Ishikawa (cell line): ENCODE measurements at regions not wholly inside any gene's neighbourhood (a gene's known extent, or its start where the extent isn't known, plus 50 kb on each side); places are given as distances from the start of the nearest gene placed in this dataset.

Experiments used
- CEBPB ChIP-seq: IDR thresholded peaks from 2 replicates; pipeline ENCODE4 v1.6.1; 2012
- CREB1 ChIP-seq: IDR thresholded peaks from 2 replicates; pipeline ENCODE4 v1.6.1; 2012; ENCODE audit warnings: low read depth
- EGR1 ChIP-seq: IDR thresholded peaks from 2 replicates; pipeline ENCODE4 v1.6.1; 2012
- EP300 ChIP-seq: IDR thresholded peaks from 2 replicates; pipeline ENCODE4 v1.6.1; 2012; ENCODE audit warnings: borderline replicate concordance
- FOXM1 ChIP-seq: IDR thresholded peaks from 2 replicates; pipeline ENCODE4 v1.6.1; 2012; ENCODE audit warnings: low read depth, borderline replicate concordance
- NFIC ChIP-seq: IDR thresholded peaks from 2 replicates; pipeline ENCODE4 v1.6.1; 2012
- RAD21 ChIP-seq: IDR thresholded peaks from 2 replicates; pipeline ENCODE4 v1.6.1; 2012; ENCODE audit warnings: low read depth
- REST ChIP-seq: IDR thresholded peaks from 2 replicates; pipeline ENCODE4 v1.6.1; 2012; ENCODE audit warnings: low read depth, mild to moderate bottlenecking
- TAF1 ChIP-seq: IDR thresholded peaks from 2 replicates; pipeline ENCODE4 v1.6.1; 2012; ENCODE audit warnings: low read depth, mild to moderate bottlenecking
- TCF12 ChIP-seq: IDR thresholded peaks from 2 replicates; pipeline ENCODE4 v1.6.1; 2012; ENCODE audit warnings: low read depth
- TEAD4 ChIP-seq: IDR thresholded peaks from 2 replicates; pipeline ENCODE4 v1.6.1; 2012
- YY1 ChIP-seq: IDR thresholded peaks from 2 replicates; pipeline ENCODE4 v1.6.1; 2012; ENCODE audit warnings: low read depth
- ZBTB7A ChIP-seq: IDR thresholded peaks from 2 replicates; pipeline ENCODE4 v1.6.1; 2012; ENCODE audit warnings: low read depth
- TF ChIP-seq, protein P1 (sequence below): IDR thresholded peaks from 2 replicates; pipeline ENCODE4 v1.6.1; 2012
- TF ChIP-seq, protein P2 (sequence below): IDR thresholded peaks from 2 replicates; pipeline ENCODE4 v1.6.1; 2012

GRCh38 chr17:55873017-55873758 lies 122.3 kb downstream of the PCTP start:
- TF ChIP-seq TEAD4 (no peak), CREB1 (no peak), ZBTB7A (no peak), NFIC (no peak), EGR1 (no peak), TCF12 (no peak), FOXM1 (no peak), EP300 (no peak), RAD21 (no peak), REST (no peak), YY1 (no peak), TAF1 (no peak), CEBPB (no peak)
- TF ChIP-seq, protein P1, sequence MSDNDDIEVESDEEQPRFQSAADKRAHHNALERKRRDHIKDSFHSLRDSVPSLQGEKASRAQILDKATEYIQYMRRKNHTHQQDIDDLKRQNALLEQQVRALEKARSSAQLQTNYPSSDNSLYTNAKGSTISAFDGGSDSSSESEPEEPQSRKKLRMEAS, result no peak
- TF ChIP-seq, protein P2, sequence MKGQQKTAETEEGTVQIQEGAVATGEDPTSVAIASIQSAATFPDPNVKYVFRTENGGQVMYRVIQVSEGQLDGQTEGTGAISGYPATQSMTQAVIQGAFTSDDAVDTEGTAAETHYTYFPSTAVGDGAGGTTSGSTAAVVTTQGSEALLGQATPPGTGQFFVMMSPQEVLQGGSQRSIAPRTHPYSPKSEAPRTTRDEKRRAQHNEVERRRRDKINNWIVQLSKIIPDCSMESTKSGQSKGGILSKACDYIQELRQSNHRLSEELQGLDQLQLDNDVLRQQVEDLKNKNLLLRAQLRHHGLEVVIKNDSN, result no peak

- TF ChIP-seq TCF12 (no peak), RAD21 (no peak), NFIC (no peak), YY1 (no peak)
Measured at GRCh38 chr17:55883149-55883548, 132.3 kb downstream of the PCTP start.

DNA sequence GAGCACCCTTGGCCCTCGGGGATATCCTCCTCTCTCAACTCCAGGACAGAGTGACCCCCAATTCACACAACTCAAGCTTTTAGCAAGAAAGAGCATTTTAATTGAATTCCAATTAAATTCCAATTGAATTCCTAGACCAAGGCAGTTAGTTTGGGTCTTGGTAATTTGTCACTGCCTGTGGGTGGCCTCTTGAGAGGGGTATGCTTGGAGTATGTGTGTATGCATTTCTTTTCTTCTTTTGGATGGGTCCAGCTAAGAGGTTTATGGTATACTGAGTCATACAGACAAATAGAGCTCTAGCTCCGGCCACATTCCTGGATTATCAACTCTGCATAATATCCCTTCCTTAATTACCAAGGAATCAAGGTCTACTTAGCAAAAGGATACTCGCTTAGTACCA lies 136.7 kb downstream of the PCTP start:
- no peak for TF ChIP-seq TCF12
- TF ChIP-seq, protein P1, result no peak
- TF ChIP-seq TEAD4, result no peak
- no peak for TF ChIP-seq TAF1
- TF ChIP-seq YY1, result no peak
- TF ChIP-seq, protein P2, result no peak
- TF ChIP-seq CEBPB, result no peak
- TF ChIP-seq NFIC, result no peak
- TF ChIP-seq FOXM1, result no peak
- no peak for TF ChIP-seq EP300
- no peak for TF ChIP-seq EGR1

DNA sequence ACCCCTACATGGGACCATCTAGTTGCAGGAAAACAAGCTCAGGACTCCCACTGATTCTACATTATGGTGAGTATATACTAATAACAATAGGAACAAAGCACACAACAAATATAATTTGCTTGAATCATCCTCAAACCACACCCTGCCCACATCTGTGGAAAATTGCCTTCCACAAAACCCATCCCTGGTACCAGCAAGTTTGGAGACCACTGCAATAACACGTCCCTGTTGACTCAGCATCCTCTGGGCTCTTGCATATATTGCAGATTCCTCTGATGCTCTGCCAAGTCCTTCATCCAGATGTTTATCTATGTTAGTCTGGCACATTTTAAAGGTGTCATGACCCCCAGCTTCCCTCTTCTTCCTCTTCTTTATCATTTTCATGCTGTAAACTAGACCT lies 138.4 kb downstream of the PCTP start:
- TF ChIP-seq REST, result no peak
- no peak for TF ChIP-seq ZBTB7A
- no peak for TF ChIP-seq TEAD4
- no peak for TF ChIP-seq CEBPB
- TF ChIP-seq, protein P2, result no peak
- no peak for TF ChIP-seq YY1

- TF ChIP-seq EGR1 (no peak), TCF12 (no peak), ZBTB7A (no peak), RAD21 (no peak), CEBPB (no peak), EP300 (no peak), NFIC (no peak), TAF1 (no peak)
- TF ChIP-seq, protein P2, result no peak
Measured at GRCh38 chr17:55895112-55895759, 144.4 kb downstream of the PCTP start.
